COR-L47 (cell line): ENCODE measurements at regions not wholly inside any gene's neighbourhood (a gene's known extent, or its start where the extent isn't known, plus 50 kb on each side); places are given as distances from the start of the nearest gene placed in this dataset.
"Not testable (repeated sequence)": the region's sequence is repeated elsewhere in the genome, so short reads cannot be mapped to it uniquely, and the experiment has no call there.

Source experiments
- DNase-seq: peaks from one replicate; lab custom pipeline; 2025; lab: John Stamatoyannopoulos, UW

GRCh38 chr9:78916884-78917283 is 620.0 kb downstream of the PSAT1 start:
- not testable (repeated sequence) for DNase-seq

- DNase-seq, result no peak
Observed at GRCh38 chr9:78918976-78919375, 622.1 kb downstream of the PSAT1 start.

GRCh38 chr9:78919701-78920100 is 622.8 kb downstream of the PSAT1 start:
- DNase-seq, result no peak

- no peak for DNase-seq
Observed at GRCh38 chr9:78921341-78921740, 624.4 kb downstream of the PSAT1 start.

- DNase-seq, result no peak
Observed at GRCh38 chr9:78923966-78924659, 627.2 kb downstream of the PSAT1 start.

GRCh38 chr9:78927099-78927940 is 630.4 kb downstream of the PSAT1 start:
- no peak for DNase-seq

- DNase-seq, result no peak
Observed at GRCh38 chr9:78928625-78929405, 631.9 kb downstream of the PSAT1 start.

- DNase-seq, result no peak
Observed at GRCh38 chr9:78930281-78930680, 633.4 kb downstream of the PSAT1 start.

- DNase-seq, result no peak
Observed at GRCh38 chr9:78932849-78933627, 636.1 kb downstream of the PSAT1 start.

- no peak for DNase-seq
Observed at GRCh38 chr9:78934880-78935279, 636.9 kb upstream of the TLE4 start.

- no peak for DNase-seq
Observed at GRCh38 chr9:78938821-78939220, 632.9 kb upstream of the TLE4 start.

GRCh38 chr9:78939311-78940065 is 632.3 kb upstream of the TLE4 start:
- peak; percentile 75 for DNase-seq

- no peak for DNase-seq
Observed at GRCh38 chr9:78940121-78940855, 631.5 kb upstream of the TLE4 start.

GRCh38 chr9:78954286-78954685 is 617.5 kb upstream of the TLE4 start:
- no peak for DNase-seq

GRCh38 chr9:78958892-78959291 is 612.9 kb upstream of the TLE4 start:
- DNase-seq, result no peak

GRCh38 chr9:78962156-78962555 is 609.6 kb upstream of the TLE4 start:
- no peak for DNase-seq

- DNase-seq, result no peak
Observed at GRCh38 chr9:78963911-78964310, 607.9 kb upstream of the TLE4 start.

- no peak for DNase-seq
Observed at GRCh38 chr9:78967596-78968217, 604.1 kb upstream of the TLE4 start.

- DNase-seq, result no peak
Observed at GRCh38 chr9:78970375-78970774, 601.4 kb upstream of the TLE4 start.

GRCh38 chr9:78971540-78971939 is 600.2 kb upstream of the TLE4 start:
- peak; percentile 65 for DNase-seq
